HepG2 (cell line): ENCODE measurements at regions not wholly inside any gene's neighbourhood (a gene's known extent, or its start where the extent isn't known, plus 50 kb on each side); places are given as distances from the start of the nearest gene placed in this dataset.

Source experiments
- ATAC-seq: fragments of 200-7000 bp; cut with Tn5 transposase; 3 replicates; pipeline ENCODE4 v1.9.1; 2020; ENCODE audit warnings: mild to moderate bottlenecking, moderate library complexity
- BruUV-seq: library from RNA; stranded (reverse); fragments of 400-500 nt; replicated peaks from 2 replicates; lab custom pipeline; 2021; lab: Mats Ljungman, UMichigan
- CTCF ChIA-PET: fragments of 300-600 bp; formaldehyde crosslinking; extraction: SDS; loops from one replicate; lab custom pipeline; 2021; ENCODE audit warnings: low total read pairs, inconsistent platforms, low intra/inter-chr PET ratio; lab: Yijun Ruan, JAX
- POLR2A ChIA-PET: fragments of 350-600 bp; sonication (Branson Sonifier 250); formaldehyde crosslinking; loops from one replicate; lab custom pipeline; 2020; ENCODE audit warnings: antibody characterized with exemption, inconsistent platforms; lab: Yijun Ruan, JAX
- DNase-seq: peaks from one replicate; pipeline ENCODE4 v3.0.0-alpha.2; 2015; ENCODE audit warnings: low spot score
- FAIRE-seq: peaks from 3 replicates; lab custom pipeline; 2011; peaks lifted over from hg19 to GRCh38; lab: Jason Lieb, UNC
- H2AFZ ChIP-seq: one replicate; pipeline ENCODE4 v1.6.1; 2011; ENCODE audit warnings: low read length, inconsistent platforms
- H3K27ac ChIP-seq: fragments of 300-600 bp; 3 replicates; pipeline ENCODE4 v1.8.0; 2011; ENCODE audit warnings: mixed run types, mild to moderate bottlenecking, mixed read lengths, low read length, inconsistent platforms; ENCODE audit not compliant: insufficient read depth; ENCODE audit errors: extremely low read length
- H3K27me3 ChIP-seq, 2 experiments: fragments of 200-600 bp in 1 of 2; 2 replicates in 1 of 2; 3 replicates in 1 of 2; pipeline versions ENCODE4 v1.6.0 to v1.8.0; 2011; ENCODE audit warnings: low read length in 2 of 2, mild to moderate bottlenecking in 2 of 2, moderate library complexity in 2 of 2, inconsistent platforms in 1 of 2; ENCODE audit not compliant: insufficient read depth in 2 of 2, control insufficient read depth in 1 of 2
- H3K36me3 ChIP-seq, 2 experiments: fragments of 200-600 bp in 1 of 2; replicated peaks in 1 of 2; 2 replicates in 1 of 2; 3 replicates in 1 of 2; pipeline versions ENCODE4 v1.5.1 to v1.8.0; 2011; ENCODE audit warnings: low read length in 2 of 2, inconsistent platforms in 1 of 2; ENCODE audit not compliant: insufficient read depth in 2 of 2, control insufficient read depth in 1 of 2
- H3K4me1 ChIP-seq: 2 replicates; pipeline ENCODE4 v1.5.1; 2012; ENCODE audit warnings: low read length, inconsistent platforms; ENCODE audit not compliant: insufficient read depth
- H3K4me2 ChIP-seq: 2 replicates; pipeline ENCODE4 v1.6.0; 2011; ENCODE audit warnings: low read depth, low read length, inconsistent platforms
- H3K4me3 ChIP-seq, 3 experiments: fragments of 200-600 bp in 1 of 3; sonication (generic), shearing (Covaris generic) in 1 of 3; replicated peaks in 1 of 3; 2 replicates each; pipeline ENCODE4 v1.5.1; 2011 to 2016; ENCODE audit warnings: low read length in 3 of 3, inconsistent platforms in 2 of 3, low read depth in 2 of 3, mild to moderate bottlenecking in 2 of 3, control low read depth in 1 of 3, mixed read lengths in 1 of 3; ENCODE audit not compliant: insufficient read depth in 1 of 3
- H3K79me2 ChIP-seq: one replicate; pipeline ENCODE4 v1.6.1; 2011; ENCODE audit warnings: low read length, inconsistent platforms; ENCODE audit not compliant: insufficient read depth
- H3K9ac ChIP-seq: 2 replicates; pipeline ENCODE4 v1.6.0; 2011; ENCODE audit warnings: mild to moderate bottlenecking, low read depth, low read length, inconsistent platforms; ENCODE audit not compliant: insufficient read depth
- H3K9me3 ChIP-seq: 2 replicates; pipeline ENCODE4 v1.5.1; 2012; ENCODE audit warnings: mild to moderate bottlenecking, low read length
- H4K20me1 ChIP-seq: 2 replicates; pipeline ENCODE4 v1.6.0; 2011; ENCODE audit warnings: inconsistent platforms, mild to moderate bottlenecking, low read length, moderate library complexity; ENCODE audit not compliant: insufficient read depth
- GABPA ChIP-seq, 2 experiments: IDR thresholded peaks; 2 replicates each; pipeline ENCODE4 v1.6.1; 2011 to 2016; ENCODE audit warnings: low read depth in 2 of 2, low read length in 1 of 2, missing biosample characterization in 1 of 2, missing genetic modification characterization in 1 of 2
- JUNB ChIP-seq: sonication (generic); formaldehyde crosslinking; IDR thresholded peaks from 2 replicates; pipeline ENCODE4 v1.8.0; 2022; ENCODE audit warnings: missing genetic modification reagents, mild to moderate bottlenecking, borderline replicate concordance
- MAF1 ChIP-seq: sonication (generic); formaldehyde crosslinking; IDR thresholded peaks from 2 replicates; pipeline ENCODE4 v1.5.0; 2020; ENCODE audit warnings: missing genetic modification reagents, borderline replicate concordance
- NPAS2 ChIP-seq: sonication (generic); formaldehyde crosslinking; IDR thresholded peaks from 2 replicates; pipeline ENCODE4 v1.8.0; 2022; ENCODE audit warnings: mild to moderate bottlenecking, missing genetic modification reagents, borderline replicate concordance
- PHF8 ChIP-seq: sonication (generic); formaldehyde crosslinking; IDR thresholded peaks from 2 replicates; pipeline ENCODE4 v1.5.0; 2020; ENCODE audit warnings: missing genetic modification reagents
- POLR2AphosphoS5 ChIP-seq: IDR thresholded peaks from 2 replicates; pipeline ENCODE4 v1.6.1; 2012; ENCODE audit warnings: low read depth, low read length
- RBFOX2 ChIP-seq: fragments of 200-400 bp; formaldehyde crosslinking; IDR thresholded peaks from 2 replicates; pipeline ENCODE4 v1.6.1; 2017; ENCODE audit warnings: low read depth, mild to moderate bottlenecking, low read length
- SRF ChIP-seq: IDR thresholded peaks from 2 replicates; pipeline ENCODE4 v1.6.1; 2011; ENCODE audit warnings: mild to moderate bottlenecking, low read depth, low read length, moderate library complexity
- WGBS: methylation state at CpG from one replicate; pipeline ENCODE4 v1.1.6; 2017; ENCODE audit warnings: low lambda C conversion rate; 5-methylcytosine and 5-hydroxymethylcytosine counted together
- in situ Hi-C: cut with HindIII; loops from 2 replicates; pipeline ENCODE4 v1.10.0; 2017; ENCODE audit warnings: low pct_unique_long_range_greater_than_20kb; ENCODE audit not compliant: extremely low pct_ligation_motif_present
- intact Hi-C: fragments of 100-400 bp; cut with micrococcal nuclease; formaldehyde crosslinking; loops from one replicate; pipeline ENCODE4 v1.10.0; 2022; ENCODE audit not compliant: unreplicated experiment
- TF ChIP-seq, protein P1 (sequence below): sonication (generic); formaldehyde crosslinking; IDR thresholded peaks from 2 replicates; pipeline ENCODE4 v1.4.0; 2020; ENCODE audit warnings: missing genetic modification reagents

DNA sequence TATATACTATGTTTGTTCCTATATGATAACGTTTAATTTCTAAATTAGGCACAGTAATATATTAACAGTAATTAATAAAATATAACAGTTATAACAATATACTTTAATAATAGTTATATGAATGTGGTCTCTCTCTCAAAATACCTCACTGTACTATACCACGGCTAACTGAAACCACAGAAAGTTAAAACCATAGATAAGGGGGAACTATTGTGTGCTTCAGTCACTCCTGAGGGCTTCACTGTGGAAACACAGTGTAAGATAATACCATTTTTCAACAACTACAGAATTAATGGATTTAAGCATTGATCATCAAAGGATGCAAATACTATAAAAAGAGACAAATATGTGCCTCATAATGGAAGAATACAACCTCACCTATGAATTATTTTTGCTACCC, 266.4 kb upstream of the RGS6 start:
- Histone ChIP-seq H3K4me2 (no peak overlapping the region), H4K20me1 (no peaks in the 10 kb centered on the region), H3K4me3 (no peak overlapping the region), H3K27me3 (no peaks in the 10 kb centered on the region), H3K27ac (no peak overlapping the region), H2AFZ (no peak overlapping the region), H3K9me3 (no peaks in the 10 kb centered on the region), H3K36me3 (peaks cover 2 to 9% of the 10 kb centered on the region in 2 experiments; a peak in 2 of 5 replicates), H3K4me1 (no peaks in the 10 kb centered on the region), H3K79me2 (no peaks in the 10 kb centered on the region), H3K9ac (no peak overlapping the region)
- ChIA-PET POLR2A (no interaction called here), CTCF (no interaction called here)
- no peak for FAIRE-seq
- no peak for ATAC-seq
- TF ChIP-seq NPAS2, result no peak
- no peak for TF ChIP-seq PHF8 (CRISPR knock-in tag)
- TF ChIP-seq JUNB (CRISPR knock-in tag), result no peak
- no peak for TF ChIP-seq RBFOX2
- no peak for TF ChIP-seq SRF
- TF ChIP-seq, protein P1, sequence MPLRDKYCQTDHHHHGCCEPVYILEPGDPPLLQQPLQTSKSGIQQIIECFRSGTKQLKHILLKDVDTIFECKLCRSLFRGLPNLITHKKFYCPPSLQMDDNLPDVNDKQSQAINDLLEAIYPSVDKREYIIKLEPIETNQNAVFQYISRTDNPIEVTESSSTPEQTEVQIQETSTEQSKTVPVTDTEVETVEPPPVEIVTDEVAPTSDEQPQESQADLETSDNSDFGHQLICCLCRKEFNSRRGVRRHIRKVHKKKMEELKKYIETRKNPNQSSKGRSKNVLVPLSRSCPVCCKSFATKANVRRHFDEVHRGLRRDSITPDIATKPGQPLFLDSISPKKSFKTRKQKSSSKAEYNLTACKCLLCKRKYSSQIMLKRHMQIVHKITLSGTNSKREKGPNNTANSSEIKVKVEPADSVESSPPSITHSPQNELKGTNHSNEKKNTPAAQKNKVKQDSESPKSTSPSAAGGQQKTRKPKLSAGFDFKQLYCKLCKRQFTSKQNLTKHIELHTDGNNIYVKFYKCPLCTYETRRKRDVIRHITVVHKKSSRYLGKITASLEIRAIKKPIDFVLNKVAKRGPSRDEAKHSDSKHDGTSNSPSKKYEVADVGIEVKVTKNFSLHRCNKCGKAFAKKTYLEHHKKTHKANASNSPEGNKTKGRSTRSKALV (CRISPR knock-in tag), result no peak
- no peak for TF ChIP-seq MAF1 (CRISPR knock-in tag)
- TF ChIP-seq GABPA (IDR thresholded peaks at IDR 0.05; ENCODE audit: low read depth, low read length), result no peak
- TF ChIP-seq GABPA (CRISPR knock-in tag; IDR thresholded peaks at IDR 0.05; ENCODE audit: low read depth), result no peak
- TF ChIP-seq POLR2AphosphoS5, result no peak
- DNase-seq, result no peak
- in situ Hi-C loops, result no loop called here
- WGBS, result 93% methylated on average over 2 of the region's 2 CpGs
- no TSS peak for BruUV-seq
- intact Hi-C loops, result no loop called here
